ENCODE measurements at regions not wholly inside any gene's neighbourhood (a gene's known extent, or its start where the extent isn't known, plus 50 kb on each side); places are given as distances from the start of the nearest gene placed in this dataset.

GRCh38 chr5:148926207-148926606 is 99.8 kb downstream of the ADRB2 start:
- Mint-ChIP-seq H3K27me3 (ENCODE audit: low read depth) (peaks cover 2% of the 10 kb centered on the region), H3K36me3 (ENCODE audit: insufficient read depth) (no peaks in the 10 kb centered on the region), H3K4me3 (no peak overlapping the region), H3K4me1 (ENCODE audit: low read depth) (peaks cover 1% of the 10 kb centered on the region), H3K9me3 (no peaks in the 10 kb centered on the region)
- DNase-seq: no peak
- no peak for ATAC-seq

GRCh38 chr5:148927307-148927946 is 101.0 kb downstream of the ADRB2 start:
- Mint-ChIP-seq H3K36me3 (ENCODE audit: insufficient read depth) (no peaks in the 10 kb centered on the region), H3K9me3 (no peaks in the 10 kb centered on the region), H3K4me1 (ENCODE audit: low read depth) (peaks cover 1% of the 10 kb centered on the region), H3K27me3 (ENCODE audit: low read depth) (peaks cover 2% of the 10 kb centered on the region), H3K4me3 (no peak overlapping the region)
- no peak for DNase-seq
- ATAC-seq: no peak

GRCh38 chr5:148928141-148928540 is 101.7 kb downstream of the ADRB2 start:
- DNase-seq (no peak), ATAC-seq (no peak)
- Mint-ChIP-seq H3K4me3 (no peak overlapping the region), H3K9me3 (no peaks in the 10 kb centered on the region), H3K27me3 (ENCODE audit: low read depth) (peaks cover 2% of the 10 kb centered on the region), H3K36me3 (ENCODE audit: insufficient read depth) (no peaks in the 10 kb centered on the region), H3K4me1 (ENCODE audit: low read depth) (peaks cover 1% of the 10 kb centered on the region)

GRCh38 chr5:148931453-148932057 is 105.1 kb downstream of the ADRB2 start:
- H3K27me3 Mint-ChIP-seq (ENCODE audit: low read depth): no peaks in the 10 kb centered on the region
- H3K4me3 Mint-ChIP-seq: no peak overlapping the region
- H3K9me3 Mint-ChIP-seq: no peaks in the 10 kb centered on the region
- no peak for DNase-seq
- no peak for ATAC-seq
- peaks cover 1% of the 10 kb centered on the region for H3K4me1 Mint-ChIP-seq (ENCODE audit: low read depth)
- no peaks in the 10 kb centered on the region for H3K36me3 Mint-ChIP-seq (ENCODE audit: insufficient read depth)

GRCh38 chr5:148932355-148932935 is 106.0 kb downstream of the ADRB2 start:
- H3K36me3 Mint-ChIP-seq (ENCODE audit: insufficient read depth): no peaks in the 10 kb centered on the region
- no peak for ATAC-seq
- no peak overlapping the region for H3K4me3 Mint-ChIP-seq
- peaks cover 1% of the 10 kb centered on the region for H3K4me1 Mint-ChIP-seq (ENCODE audit: low read depth)
- no peak for DNase-seq
- no peaks in the 10 kb centered on the region for H3K9me3 Mint-ChIP-seq
- H3K27me3 Mint-ChIP-seq (ENCODE audit: low read depth): no peaks in the 10 kb centered on the region

- DNase-seq (no peak), ATAC-seq (no peak)
- no peaks in the 10 kb centered on the region for H3K36me3 Mint-ChIP-seq (ENCODE audit: insufficient read depth)
- no peaks in the 10 kb centered on the region for H3K9me3 Mint-ChIP-seq
- peaks cover 1% of the 10 kb centered on the region for H3K4me1 Mint-ChIP-seq (ENCODE audit: low read depth)
- H3K27me3 Mint-ChIP-seq (ENCODE audit: low read depth): no peaks in the 10 kb centered on the region
- no peak overlapping the region for H3K4me3 Mint-ChIP-seq
Observed at GRCh38 chr5:148933903-148934432, 107.6 kb downstream of the ADRB2 start.

- DNase-seq (no peak), ATAC-seq (no peak)
- Mint-ChIP-seq H3K4me1 (ENCODE audit: low read depth) (peaks cover 1% of the 10 kb centered on the region), H3K36me3 (ENCODE audit: insufficient read depth) (no peaks in the 10 kb centered on the region), H3K9me3 (no peaks in the 10 kb centered on the region), H3K27me3 (ENCODE audit: low read depth) (peaks cover 4% of the 10 kb centered on the region), H3K4me3 (no peak overlapping the region)
Observed at GRCh38 chr5:148934895-148935400, 108.5 kb downstream of the ADRB2 start.

- Mint-ChIP-seq H3K4me3 (no peak overlapping the region), H3K36me3 (ENCODE audit: insufficient read depth) (no peaks in the 10 kb centered on the region), H3K4me1 (ENCODE audit: low read depth) (no peaks in the 10 kb centered on the region), H3K27me3 (ENCODE audit: low read depth) (peaks cover 16% of the 10 kb centered on the region), H3K9me3 (no peaks in the 10 kb centered on the region)
- no peak for ATAC-seq
- no peak for DNase-seq
Observed at GRCh38 chr5:148937239-148937638, 110.8 kb downstream of the ADRB2 start.

GRCh38 chr5:148937830-148938521 is 111.6 kb downstream of the ADRB2 start:
- Mint-ChIP-seq H3K4me3 (no peak overlapping the region), H3K9me3 (no peaks in the 10 kb centered on the region), H3K4me1 (ENCODE audit: low read depth) (no peaks in the 10 kb centered on the region), H3K27me3 (ENCODE audit: low read depth) (peaks cover 16% of the 10 kb centered on the region), H3K36me3 (ENCODE audit: insufficient read depth) (no peaks in the 10 kb centered on the region)
- ATAC-seq (no peak), DNase-seq (no peak)

- H3K27me3 Mint-ChIP-seq (ENCODE audit: low read depth): peaks cover 16% of the 10 kb centered on the region
- no peaks in the 10 kb centered on the region for H3K36me3 Mint-ChIP-seq (ENCODE audit: insufficient read depth)
- ATAC-seq (no peak), DNase-seq (no peak)
- no peaks in the 10 kb centered on the region for H3K4me1 Mint-ChIP-seq (ENCODE audit: low read depth)
- H3K4me3 Mint-ChIP-seq: no peak overlapping the region
- no peaks in the 10 kb centered on the region for H3K9me3 Mint-ChIP-seq
Observed at GRCh38 chr5:148938522-148938882, 112.1 kb downstream of the ADRB2 start.

GRCh38 chr5:148939676-148940075 is 113.3 kb downstream of the ADRB2 start:
- DNase-seq: no peak
- no peaks in the 10 kb centered on the region for H3K36me3 Mint-ChIP-seq (ENCODE audit: insufficient read depth)
- H3K4me3 Mint-ChIP-seq: no peak overlapping the region
- H3K4me1 Mint-ChIP-seq (ENCODE audit: low read depth): no peaks in the 10 kb centered on the region
- no peaks in the 10 kb centered on the region for H3K9me3 Mint-ChIP-seq
- H3K27me3 Mint-ChIP-seq (ENCODE audit: low read depth): peaks cover 16% of the 10 kb centered on the region
- ATAC-seq: no peak

- Mint-ChIP-seq H3K4me1 (ENCODE audit: low read depth) (no peaks in the 10 kb centered on the region), H3K9me3 (no peaks in the 10 kb centered on the region), H3K4me3 (no peak overlapping the region), H3K36me3 (ENCODE audit: insufficient read depth) (no peaks in the 10 kb centered on the region), H3K27me3 (ENCODE audit: low read depth) (peaks cover 16% of the 10 kb centered on the region)
- DNase-seq: no peak
- no peak for ATAC-seq
Observed at GRCh38 chr5:148941810-148942209, 115.4 kb downstream of the ADRB2 start.

GRCh38 chr5:148949841-148950470 is 112.9 kb downstream of the SH3TC2 start:
- Mint-ChIP-seq H3K4me1 (ENCODE audit: low read depth) (no peaks in the 10 kb centered on the region), H3K27me3 (ENCODE audit: low read depth) (no peaks in the 10 kb centered on the region), H3K4me3 (no peak overlapping the region), H3K36me3 (ENCODE audit: insufficient read depth) (no peaks in the 10 kb centered on the region), H3K9me3 (no peaks in the 10 kb centered on the region)
- DNase-seq (no peak), ATAC-seq (no peak)

GRCh38 chr5:148950471-148950863 is 112.4 kb downstream of the SH3TC2 start:
- Mint-ChIP-seq H3K27me3 (ENCODE audit: low read depth) (no peaks in the 10 kb centered on the region), H3K4me1 (ENCODE audit: low read depth) (no peaks in the 10 kb centered on the region), H3K36me3 (ENCODE audit: insufficient read depth) (no peaks in the 10 kb centered on the region), H3K9me3 (no peaks in the 10 kb centered on the region), H3K4me3 (no peak overlapping the region)
- ATAC-seq (no peak), DNase-seq (no peak)

All from activated T-cell treated with anti-CD3 and anti-CD28 coated beads, Interleukin-2, amount 50 U/mL, for 4 hours (primary cell).